NCI-H1092 treated with DMSO at 0.1 percent for 48 hours (cell line): ENCODE measurements at regions not wholly inside any gene's neighbourhood (a gene's known extent, or its start where the extent isn't known, plus 50 kb on each side); places are given as distances from the start of the nearest gene placed in this dataset.
"Not testable (repeated sequence)": the region's sequence is repeated elsewhere in the genome, so short reads cannot be mapped to it uniquely, and the experiment has no call there.

ENCODE experiments used
- DNase-seq: peaks from one replicate; lab custom pipeline; 2025; lab: John Stamatoyannopoulos, UW

GRCh38 chr16:88265286-88265938 lies 117.3 kb upstream of the ZNF469 start:
- not testable (repeated sequence) for DNase-seq

- not testable (repeated sequence) for DNase-seq
These were observed 116.7 kb upstream of the ZNF469 start for GRCh38 chr16:88266036-88266435.

- DNase-seq, result not testable (repeated sequence)
These were observed 115.7 kb upstream of the ZNF469 start for GRCh38 chr16:88266935-88267551.

GRCh38 chr16:88268186-88268970 lies 114.4 kb upstream of the ZNF469 start:
- not testable (repeated sequence) for DNase-seq

GRCh38 chr16:88270171-88270790 lies 112.5 kb upstream of the ZNF469 start:
- DNase-seq, result not testable (repeated sequence)

GRCh38 chr16:88271296-88271695 lies 111.5 kb upstream of the ZNF469 start:
- DNase-seq, result not testable (repeated sequence)

GRCh38 chr16:88271776-88272175 lies 111.0 kb upstream of the ZNF469 start:
- DNase-seq, result not testable (repeated sequence)

GRCh38 chr16:88272437-88272836 lies 110.3 kb upstream of the ZNF469 start:
- not testable (repeated sequence) for DNase-seq

- DNase-seq, result not testable (repeated sequence)
These were observed 108.5 kb upstream of the ZNF469 start for GRCh38 chr16:88274126-88274750.

- no peak for DNase-seq
These were observed 107.9 kb upstream of the ZNF469 start for GRCh38 chr16:88274847-88275246.

GRCh38 chr16:88275336-88276122 lies 107.2 kb upstream of the ZNF469 start:
- not testable (repeated sequence) for DNase-seq

- not testable (repeated sequence) for DNase-seq
These were observed 106.6 kb upstream of the ZNF469 start for GRCh38 chr16:88276123-88276588.

GRCh38 chr16:88276591-88276990 lies 106.2 kb upstream of the ZNF469 start:
- no peak for DNase-seq

- no peak for DNase-seq
These were observed 102.8 kb upstream of the ZNF469 start for GRCh38 chr16:88279998-88280397.

GRCh38 chr16:88281858-88282563 lies 100.7 kb upstream of the ZNF469 start:
- DNase-seq, result no peak

GRCh38 chr16:88282564-88283395 lies 100.0 kb upstream of the ZNF469 start:
- no peak for DNase-seq

GRCh38 chr16:88283596-88283995 lies 99.2 kb upstream of the ZNF469 start:
- DNase-seq, result no peak

- no peak for DNase-seq
These were observed 98.7 kb upstream of the ZNF469 start for GRCh38 chr16:88284101-88284500.
